Heart left ventricle (tissue), 13 donors: ENCODE measurements at regions not wholly inside any gene's neighbourhood (a gene's known extent, or its start where the extent isn't known, plus 50 kb on each side); places are given as distances from the start of the nearest gene placed in this dataset.

Experiments used
- CTCF ChIP-seq, 12 donors: fragments of 200-600 bp; sonication (generic) in 4 of 12; IDR thresholded peaks; one replicate each; pipeline versions ENCODE4 v1.5.0 to v1.8.0; 2018 to 2022; ENCODE audit warnings: antibody characterized with exemption in 12 of 12, mild to moderate bottlenecking in 5 of 12
- POLR2A ChIP-seq, 2 donors: fragments of 450-650 bp; IDR thresholded peaks; one replicate each; pipeline ENCODE4 v1.6.1; 2017; ENCODE audit warnings: antibody characterized with exemption in 2 of 2, mild to moderate bottlenecking in 2 of 2, moderate library complexity in 2 of 2
- donor health status: ischemic (EF 13 %, LVEDD 7.1; RV severe dilation, severe dysfunction).
- donor health status: DM: no; HTN: yes; CAD: no.
- donor health status: DM: no; HTN: no; CAD: no.
- donor health status: ischemic (EF 25% LVEDD 6.9; RV normal size, moderate dysfunction).
- donor health status: ischemic (EF 25% LVEDD 5.7; RV mildly dilated, moderate dysfunction).
- donor health status: ischemic (EF 35%, LVEDD 5.7; RV mildly dilated, moderate dysfunction).
- donor health status: nonischemic (EF 11% LVEDD 7.7; RV severe dilation, severe dysfunction).
- donor health status: DM: yes; HTN: yes; CAD: no.
- donor health status: PGD.
- donor health status: ischemic (EF 29% LVEDD 5.4; RV normal size, mild dysfunction).
- donor health status: nonischemic (EF 23%, LVEDD 6.1; RV moderate dilation, normal function).

- TF ChIP-seq CTCF (IDR thresholded peaks at IDR 0.05) (no peak), POLR2A (IDR thresholded peaks at IDR 0.05) (no peak)
Measured at GRCh38 chr3:145359040-145359439, 801.9 kb downstream of the PLOD2 start.
